NCI-H460 (cell line): ENCODE measurements at regions not wholly inside any gene's neighbourhood (a gene's known extent, or its start where the extent isn't known, plus 50 kb on each side); places are given as distances from the start of the nearest gene placed in this dataset.

Experiments
- DNase-seq: peaks from one replicate; pipeline ENCODE4 v3.0.0-alpha.2; 2016; ENCODE audit warnings: low read depth; ENCODE audit errors: extremely low read depth

- no peak for DNase-seq
These were observed 1252.8 kb upstream of the GJE1 start for GRCh38 chr6:140879946-140880345.

- no peak for DNase-seq
These were observed 1258.7 kb upstream of the GJE1 start for GRCh38 chr6:140874066-140874465.

- DNase-seq: no peak
These were observed 1259.8 kb upstream of the GJE1 start for GRCh38 chr6:140872885-140873284.

GRCh38 chr6:140871911-140872310 lies 1260.8 kb upstream of the GJE1 start:
- no peak for DNase-seq

GRCh38 chr6:140867336-140867735 lies 1265.4 kb upstream of the GJE1 start:
- DNase-seq: no peak

GRCh38 chr6:140858381-140858971 lies 1274.2 kb upstream of the GJE1 start:
- no peak for DNase-seq

GRCh38 chr6:140857739-140858380 lies 1274.9 kb upstream of the GJE1 start:
- peak; percentile 9 for DNase-seq

- no peak for DNase-seq
These were observed 1277.2 kb upstream of the GJE1 start for GRCh38 chr6:140855520-140855919.

GRCh38 chr6:140854318-140854717 lies 1278.4 kb upstream of the GJE1 start:
- no peak for DNase-seq

- no peak for DNase-seq
These were observed 1282.3 kb upstream of the GJE1 start for GRCh38 chr6:140850438-140850837.

GRCh38 chr6:140849456-140849855 lies 1283.3 kb upstream of the GJE1 start:
- no peak for DNase-seq

- DNase-seq: no peak
These were observed 1285.5 kb upstream of the GJE1 start for GRCh38 chr6:140847262-140847645.

GRCh38 chr6:140846503-140847261 lies 1286.0 kb upstream of the GJE1 start:
- no peak for DNase-seq

- DNase-seq: no peak
These were observed 1287.0 kb upstream of the GJE1 start for GRCh38 chr6:140845701-140846100.

- no peak for DNase-seq
These were observed 1288.6 kb upstream of the GJE1 start for GRCh38 chr6:140844167-140844566.

GRCh38 chr6:140833408-140833807 lies 1299.3 kb upstream of the GJE1 start:
- DNase-seq: no peak

GRCh38 chr6:140830666-140831065 lies 1302.1 kb upstream of the GJE1 start:
- no peak for DNase-seq

- DNase-seq: no peak
These were observed 1303.9 kb upstream of the GJE1 start for GRCh38 chr6:140828856-140829255.

GRCh38 chr6:140827593-140827992 lies 1305.1 kb upstream of the GJE1 start:
- no peak for DNase-seq

- DNase-seq: no peak
These were observed 1307.0 kb upstream of the GJE1 start for GRCh38 chr6:140825731-140826130.

- DNase-seq: no peak
These were observed 1308.1 kb upstream of the GJE1 start for GRCh38 chr6:140824595-140824994.

GRCh38 chr6:140821196-140821595 lies 1311.5 kb upstream of the GJE1 start:
- DNase-seq: no peak
